Activated T-helper 17 cell treated with anti-CD3 and anti-CD28 coated beads, Interleukin-2, amount 50 U/mL, for 72 hours (primary cell): ENCODE measurements at regions not wholly inside any gene's neighbourhood (a gene's known extent, or its start where the extent isn't known, plus 50 kb on each side); places are given as distances from the start of the nearest gene placed in this dataset.

Experiments
- ATAC-seq: fragments of 150-1000 bp; cut with Tn5 transposase; replicated peaks from 2 replicates; pipeline ENCODE4 v1.10.0; 2021; ENCODE audit warnings: mild to moderate bottlenecking, moderate library complexity
- H3K27ac Mint-ChIP-seq: one replicate; pipeline ENCODE4 v1.8.0; 2022; ENCODE audit warnings: mixed read lengths
- H3K27me3 Mint-ChIP-seq: one replicate; pipeline ENCODE4 v1.8.0; 2022; ENCODE audit warnings: mixed read lengths
- H3K36me3 Mint-ChIP-seq: one replicate; pipeline ENCODE4 v1.8.0; 2022; ENCODE audit warnings: low read depth, mild to moderate bottlenecking, mixed read lengths
- H3K4me1 Mint-ChIP-seq: one replicate; pipeline ENCODE4 v1.8.0; 2022; ENCODE audit warnings: mixed read lengths
- H3K4me3 Mint-ChIP-seq: one replicate; pipeline ENCODE4 v1.8.0; 2022; ENCODE audit warnings: mild to moderate bottlenecking, mixed read lengths
- H3K9me3 Mint-ChIP-seq: one replicate; pipeline ENCODE4 v1.8.0; 2022; ENCODE audit warnings: mixed read lengths

GRCh38 chr20:56810141-56810540, 181.0 kb downstream of the TFAP2C start:
- no peaks in the 10 kb centered on the region for H3K4me1 Mint-ChIP-seq
- H3K27ac Mint-ChIP-seq, result no peak overlapping the region
- no peak for ATAC-seq
- H3K36me3 Mint-ChIP-seq, result no peaks in the 10 kb centered on the region
- no peaks in the 10 kb centered on the region for H3K9me3 Mint-ChIP-seq
- H3K4me3 Mint-ChIP-seq, result no peak overlapping the region
- H3K27me3 Mint-ChIP-seq, result peaks cover 5% of the 10 kb centered on the region

- ATAC-seq, result no peak
- Mint-ChIP-seq H3K27me3 (no peaks in the 10 kb centered on the region), H3K36me3 (no peaks in the 10 kb centered on the region), H3K4me1 (no peaks in the 10 kb centered on the region), H3K9me3 (peaks cover 7% of the 10 kb centered on the region), H3K27ac (no peak overlapping the region), H3K4me3 (no peak overlapping the region)
These were observed 186.7 kb downstream of the TFAP2C start for GRCh38 chr20:56815796-56816195.

- Mint-ChIP-seq H3K27ac (no peak overlapping the region), H3K36me3 (no peaks in the 10 kb centered on the region), H3K9me3 (peaks cover 7% of the 10 kb centered on the region), H3K4me1 (no peaks in the 10 kb centered on the region), H3K4me3 (no peak overlapping the region), H3K27me3 (peaks cover 1% of the 10 kb centered on the region)
- no peak for ATAC-seq
These were observed 187.2 kb downstream of the TFAP2C start for GRCh38 chr20:56816349-56816748.

GRCh38 chr20:56817780-56818675, 188.9 kb downstream of the TFAP2C start:
- no peak overlapping the region for H3K27ac Mint-ChIP-seq
- H3K4me1 Mint-ChIP-seq, result no peaks in the 10 kb centered on the region
- H3K36me3 Mint-ChIP-seq, result no peaks in the 10 kb centered on the region
- no peak overlapping the region for H3K4me3 Mint-ChIP-seq
- H3K27me3 Mint-ChIP-seq, result peaks cover 3% of the 10 kb centered on the region
- ATAC-seq, result no peak
- H3K9me3 Mint-ChIP-seq, result peaks cover 7% of the 10 kb centered on the region

- Mint-ChIP-seq H3K36me3 (no peaks in the 10 kb centered on the region), H3K27ac (no peak overlapping the region), H3K27me3 (peaks cover 6% of the 10 kb centered on the region), H3K4me3 (no peak overlapping the region), H3K9me3 (peaks cover 7% of the 10 kb centered on the region), H3K4me1 (no peaks in the 10 kb centered on the region)
- ATAC-seq, result no peak
These were observed 191.9 kb downstream of the TFAP2C start for GRCh38 chr20:56820984-56821383.

GRCh38 chr20:56826306-56826704, 197.2 kb downstream of the TFAP2C start:
- Mint-ChIP-seq H3K27me3 (peaks cover 23% of the 10 kb centered on the region), H3K27ac (no peak overlapping the region), H3K4me3 (no peak overlapping the region), H3K36me3 (no peaks in the 10 kb centered on the region), H3K9me3 (peaks cover 8% of the 10 kb centered on the region), H3K4me1 (no peaks in the 10 kb centered on the region)
- ATAC-seq, result no peak

- Mint-ChIP-seq H3K4me3 (no peak overlapping the region), H3K9me3 (peaks cover 8% of the 10 kb centered on the region), H3K36me3 (no peaks in the 10 kb centered on the region), H3K4me1 (no peaks in the 10 kb centered on the region), H3K27me3 (peaks cover 21% of the 10 kb centered on the region), H3K27ac (no peak overlapping the region)
- no peak for ATAC-seq
These were observed 197.9 kb downstream of the TFAP2C start for GRCh38 chr20:56826705-56827665.

- H3K27ac Mint-ChIP-seq, result no peak overlapping the region
- H3K9me3 Mint-ChIP-seq, result peaks cover 8% of the 10 kb centered on the region
- no peaks in the 10 kb centered on the region for H3K4me1 Mint-ChIP-seq
- ATAC-seq, result no peak
- no peaks in the 10 kb centered on the region for H3K36me3 Mint-ChIP-seq
- no peak overlapping the region for H3K4me3 Mint-ChIP-seq
- peaks cover 21% of the 10 kb centered on the region for H3K27me3 Mint-ChIP-seq
These were observed 198.7 kb downstream of the TFAP2C start for GRCh38 chr20:56827763-56828162.

- no peak for ATAC-seq
- H3K9me3 Mint-ChIP-seq, result peaks cover 8% of the 10 kb centered on the region
- no peaks in the 10 kb centered on the region for H3K4me1 Mint-ChIP-seq
- H3K4me3 Mint-ChIP-seq, result no peak overlapping the region
- H3K27me3 Mint-ChIP-seq, result peaks cover 21% of the 10 kb centered on the region
- no peak overlapping the region for H3K27ac Mint-ChIP-seq
- no peaks in the 10 kb centered on the region for H3K36me3 Mint-ChIP-seq
These were observed 199.3 kb downstream of the TFAP2C start for GRCh38 chr20:56828402-56828801.

GRCh38 chr20:56829788-56830385, 200.8 kb downstream of the TFAP2C start:
- H3K4me1 Mint-ChIP-seq, result no peaks in the 10 kb centered on the region
- no peaks in the 10 kb centered on the region for H3K36me3 Mint-ChIP-seq
- ATAC-seq, result no peak
- H3K4me3 Mint-ChIP-seq, result no peak overlapping the region
- H3K27me3 Mint-ChIP-seq, result peaks cover 18% of the 10 kb centered on the region
- peaks cover 8% of the 10 kb centered on the region for H3K9me3 Mint-ChIP-seq
- H3K27ac Mint-ChIP-seq, result no peak overlapping the region

GRCh38 chr20:56831795-56832194, 202.7 kb downstream of the TFAP2C start:
- ATAC-seq, result no peak
- Mint-ChIP-seq H3K27me3 (peaks cover 15% of the 10 kb centered on the region), H3K27ac (no peak overlapping the region), H3K36me3 (no peaks in the 10 kb centered on the region), H3K4me1 (no peaks in the 10 kb centered on the region), H3K9me3 (peaks cover 8% of the 10 kb centered on the region), H3K4me3 (no peak overlapping the region)

GRCh38 chr20:56833427-56833826, 204.3 kb downstream of the TFAP2C start:
- Mint-ChIP-seq H3K27ac (no peak overlapping the region), H3K9me3 (peaks cover 8% of the 10 kb centered on the region), H3K27me3 (peaks cover 15% of the 10 kb centered on the region), H3K4me3 (no peak overlapping the region), H3K4me1 (no peaks in the 10 kb centered on the region), H3K36me3 (no peaks in the 10 kb centered on the region)
- ATAC-seq, result no peak

- Mint-ChIP-seq H3K27ac (no peak overlapping the region), H3K4me1 (no peaks in the 10 kb centered on the region), H3K36me3 (no peaks in the 10 kb centered on the region), H3K9me3 (no peaks in the 10 kb centered on the region), H3K4me3 (no peak overlapping the region), H3K27me3 (peaks cover 4% of the 10 kb centered on the region)
- no peak for ATAC-seq
These were observed 206.9 kb downstream of the TFAP2C start for GRCh38 chr20:56835829-56836550.

- H3K27ac Mint-ChIP-seq, result no peak overlapping the region
- no peaks in the 10 kb centered on the region for H3K4me1 Mint-ChIP-seq
- no peaks in the 10 kb centered on the region for H3K36me3 Mint-ChIP-seq
- ATAC-seq, result no peak
- peaks cover 4% of the 10 kb centered on the region for H3K27me3 Mint-ChIP-seq
- no peak overlapping the region for H3K4me3 Mint-ChIP-seq
- no peaks in the 10 kb centered on the region for H3K9me3 Mint-ChIP-seq
These were observed 210.1 kb downstream of the TFAP2C start for GRCh38 chr20:56839222-56839621.
